GM12864 (cell line): ENCODE measurements at regions not wholly inside any gene's neighbourhood (a gene's known extent, or its start where the extent isn't known, plus 50 kb on each side); places are given as distances from the start of the nearest gene placed in this dataset.
"Not testable (repeated sequence)": the region's sequence is repeated elsewhere in the genome, so short reads cannot be mapped to it uniquely, and the experiment has no call there.

ENCODE experiments used
- DNase-seq: peaks from one replicate; pipeline ENCODE4 v3.0.0-alpha.2; 2011; ENCODE audit warnings: low read depth
- H3K4me3 ChIP-seq: 2 replicates; pipeline ENCODE4 v1.5.1; 2011; ENCODE audit warnings: mild to moderate bottlenecking, low read depth, low read length, control low read depth
- CTCF ChIP-seq: IDR thresholded peaks from 2 replicates; pipeline ENCODE4 v1.5.1; 2011; ENCODE audit warnings: low read depth, mild to moderate bottlenecking, moderate library complexity, low read length, control low read depth, inconsistent platforms; ENCODE audit errors: missing control alignments

DNA sequence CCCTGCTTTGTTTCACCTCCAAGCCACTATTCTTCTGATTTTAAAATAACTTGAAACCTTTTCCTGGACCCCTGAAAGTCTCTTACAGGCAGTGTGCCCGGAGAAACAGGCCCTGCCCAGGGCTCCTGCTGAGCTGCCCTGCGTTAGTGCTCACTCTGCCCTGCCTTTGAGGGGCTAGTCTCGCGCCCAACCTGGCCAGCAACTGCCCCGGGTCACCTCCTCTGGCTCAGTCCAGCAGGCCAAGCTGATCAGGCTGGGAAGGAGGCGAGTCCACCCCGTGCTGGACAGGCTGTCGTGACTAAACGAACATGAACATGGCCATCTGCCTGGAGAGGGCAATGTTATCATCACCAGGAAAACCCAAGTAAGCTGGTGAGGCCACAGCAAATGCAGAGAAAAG, 245.4 kb downstream of the ANKRD60 start:
- DNase-seq, result no peak
- H3K4me3 ChIP-seq, result no peak overlapping the region
- no peak for TF ChIP-seq CTCF

GRCh38 chr20:57980506-57980905, 247.9 kb downstream of the ANKRD60 start:
- DNase-seq, result no peak
- no peak for TF ChIP-seq CTCF
- H3K4me3 ChIP-seq, result no peak overlapping the region

DNA sequence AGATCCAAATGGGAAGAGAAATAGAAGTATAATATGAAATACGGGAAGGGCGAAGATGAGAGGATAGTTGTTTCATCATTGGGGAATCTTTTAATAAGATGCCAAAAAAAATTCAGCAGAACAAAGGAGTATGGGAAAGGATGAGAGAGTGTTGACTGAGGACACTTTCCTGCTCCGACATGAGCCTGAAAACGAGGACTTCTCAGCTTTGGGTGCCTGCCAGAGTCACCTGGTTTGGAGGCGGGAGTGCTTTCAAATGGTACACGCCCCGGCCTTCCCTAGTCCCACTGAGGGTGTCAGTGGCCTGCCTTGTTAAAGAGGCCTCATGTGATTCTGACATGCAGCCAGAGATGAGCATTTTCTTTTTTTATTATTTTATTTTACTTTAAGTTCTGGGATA, 250.9 kb downstream of the ANKRD60 start:
- DNase-seq, result no peak
- no peak for TF ChIP-seq CTCF
- H3K4me3 ChIP-seq, result no peak overlapping the region

- TF ChIP-seq CTCF, result no peak
These were observed 251.3 kb downstream of the ANKRD60 start for GRCh38 chr20:57977141-57977540.

GRCh38 chr20:57974863-57975262, 253.6 kb downstream of the ANKRD60 start:
- DNase-seq, result no peak
- no peak for TF ChIP-seq CTCF
- no peak overlapping the region for H3K4me3 ChIP-seq

More at GRCh38 chr20:57977141-57977540, 251.3 kb downstream of the ANKRD60 start:
- DNase-seq, result no peak
- H3K4me3 ChIP-seq, result no peak overlapping the region

- no peak for DNase-seq
- no peak for TF ChIP-seq CTCF
These were observed 254.6 kb downstream of the ANKRD60 start for GRCh38 chr20:57973886-57974285.

GRCh38 chr20:57971583-57971982, 256.9 kb downstream of the ANKRD60 start:
- DNase-seq, H3K4me3 ChIP-seq: not testable (repeated sequence)

More at GRCh38 chr20:57973886-57974285, 254.6 kb downstream of the ANKRD60 start:
- H3K4me3 ChIP-seq, result no peak overlapping the region

GRCh38 chr20:57970856-57971255, 257.6 kb downstream of the ANKRD60 start:
- DNase-seq, result no peak
- no peak overlapping the region for H3K4me3 ChIP-seq
- TF ChIP-seq CTCF, result no peak
